ENCODE measurements at regions not wholly inside any gene's neighbourhood (a gene's known extent, or its start where the extent isn't known, plus 50 kb on each side); places are given as distances from the start of the nearest gene placed in this dataset.

DNA sequence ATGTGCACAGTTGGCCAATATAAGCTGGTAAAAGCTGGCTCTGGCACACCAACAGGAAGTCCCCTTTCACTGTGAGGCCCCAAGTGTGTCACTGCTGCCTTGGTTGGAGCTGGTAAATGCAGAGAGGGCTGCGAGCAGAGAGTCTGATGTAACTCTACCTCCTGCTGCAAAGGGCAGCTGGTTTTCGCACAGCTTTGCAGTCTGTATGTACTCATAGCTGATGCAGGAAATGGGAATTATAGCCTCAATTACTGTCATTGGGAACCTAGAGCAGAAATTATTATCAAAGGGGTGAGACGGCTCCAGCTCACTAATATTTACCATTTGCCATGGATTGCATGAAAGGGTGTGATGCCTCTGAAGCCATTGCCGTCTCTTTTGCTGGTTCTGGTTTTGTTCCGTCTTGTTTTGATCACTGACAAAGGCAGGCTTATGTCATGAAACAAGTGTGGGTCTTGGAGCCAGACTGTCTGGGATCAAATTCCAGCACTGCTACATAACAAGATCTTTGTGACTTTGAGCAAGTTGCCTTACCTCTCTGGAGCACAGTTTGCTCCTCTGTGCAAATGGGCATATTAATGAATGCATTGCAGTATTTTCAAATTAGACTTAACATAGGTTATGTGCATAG lies 124.3 kb upstream of the SLC25A48 start:
- TF ChIP-seq, protein P1, sequence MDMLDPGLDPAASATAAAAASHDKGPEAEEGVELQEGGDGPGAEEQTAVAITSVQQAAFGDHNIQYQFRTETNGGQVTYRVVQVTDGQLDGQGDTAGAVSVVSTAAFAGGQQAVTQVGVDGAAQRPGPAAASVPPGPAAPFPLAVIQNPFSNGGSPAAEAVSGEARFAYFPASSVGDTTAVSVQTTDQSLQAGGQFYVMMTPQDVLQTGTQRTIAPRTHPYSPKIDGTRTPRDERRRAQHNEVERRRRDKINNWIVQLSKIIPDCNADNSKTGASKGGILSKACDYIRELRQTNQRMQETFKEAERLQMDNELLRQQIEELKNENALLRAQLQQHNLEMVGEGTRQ (IDR thresholded peaks at IDR 0.05), result no peak
- no peak for TF ChIP-seq ZC3H11A (IDR thresholded peaks at IDR 0.05)
- TF ChIP-seq RAD21 (conservative IDR thresholded peaks at IDR 0.05 in 1 of 2, IDR thresholded peaks at IDR 0.05 in 1 of 2), result no peak
- no peak for TF ChIP-seq GATA3 (IDR thresholded peaks at IDR 0.05; ENCODE audit: borderline replicate concordance)
- TF ChIP-seq, protein P2, sequence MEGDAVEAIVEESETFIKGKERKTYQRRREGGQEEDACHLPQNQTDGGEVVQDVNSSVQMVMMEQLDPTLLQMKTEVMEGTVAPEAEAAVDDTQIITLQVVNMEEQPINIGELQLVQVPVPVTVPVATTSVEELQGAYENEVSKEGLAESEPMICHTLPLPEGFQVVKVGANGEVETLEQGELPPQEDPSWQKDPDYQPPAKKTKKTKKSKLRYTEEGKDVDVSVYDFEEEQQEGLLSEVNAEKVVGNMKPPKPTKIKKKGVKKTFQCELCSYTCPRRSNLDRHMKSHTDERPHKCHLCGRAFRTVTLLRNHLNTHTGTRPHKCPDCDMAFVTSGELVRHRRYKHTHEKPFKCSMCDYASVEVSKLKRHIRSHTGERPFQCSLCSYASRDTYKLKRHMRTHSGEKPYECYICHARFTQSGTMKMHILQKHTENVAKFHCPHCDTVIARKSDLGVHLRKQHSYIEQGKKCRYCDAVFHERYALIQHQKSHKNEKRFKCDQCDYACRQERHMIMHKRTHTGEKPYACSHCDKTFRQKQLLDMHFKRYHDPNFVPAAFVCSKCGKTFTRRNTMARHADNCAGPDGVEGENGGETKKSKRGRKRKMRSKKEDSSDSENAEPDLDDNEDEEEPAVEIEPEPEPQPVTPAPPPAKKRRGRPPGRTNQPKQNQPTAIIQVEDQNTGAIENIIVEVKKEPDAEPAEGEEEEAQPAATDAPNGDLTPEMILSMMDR (IDR thresholded peaks at IDR 0.05), result no peak
- no peak for TF ChIP-seq SREBF2 (IDR thresholded peaks at IDR 0.05)
- TF ChIP-seq CBX2 (IDR thresholded peaks at IDR 0.05; ENCODE audit: borderline replicate concordance, low read depth), result no peak
- no peak for TF ChIP-seq POLR2A (IDR thresholded peaks at IDR 0.05; ENCODE audit: low read length)
- TF ChIP-seq JUN (IDR thresholded peaks at IDR 0.05), result no peak

All from A549 (cell line).